Loucy (cell line): ENCODE measurements at regions not wholly inside any gene's neighbourhood (a gene's known extent, or its start where the extent isn't known, plus 50 kb on each side); places are given as distances from the start of the nearest gene placed in this dataset.

Experiments used
- H2AFZ ChIP-seq: fragments of 200-600 bp; sonication (generic); 2 replicates; pipeline ENCODE4 v1.6.0; 2016; ENCODE audit warnings: antibody characterized with exemption, mild to moderate bottlenecking, low read length, moderate library complexity
- H3F3A ChIP-seq: fragments of 200-600 bp; 2 replicates; pipeline ENCODE4 v1.6.0; 2016; ENCODE audit warnings: antibody characterized with exemption, low read depth, mild to moderate bottlenecking
- H3K27me3 ChIP-seq: fragments of 200-600 bp; sonication (generic); 2 replicates; pipeline ENCODE4 v1.6.1; 2014; ENCODE audit warnings: low read length, mild to moderate bottlenecking; ENCODE audit not compliant: insufficient read depth, poor library complexity, severe bottlenecking
- H3K36me3 ChIP-seq: fragments of 200-600 bp; sonication (generic); 2 replicates; pipeline ENCODE4 v1.6.1; 2016; ENCODE audit warnings: low read length; ENCODE audit not compliant: insufficient read depth
- H3K4me1 ChIP-seq: fragments of 200-600 bp; sonication (generic); 2 replicates; pipeline ENCODE4 v1.5.1; 2014; ENCODE audit warnings: low read length, mild to moderate bottlenecking; ENCODE audit not compliant: insufficient read depth, poor library complexity, severe bottlenecking
- H3K4me2 ChIP-seq: fragments of 200-600 bp; sonication (generic); 2 replicates; pipeline ENCODE4 v1.6.0; 2014; ENCODE audit warnings: antibody characterized with exemption, low read length, low read depth, mild to moderate bottlenecking; ENCODE audit not compliant: poor library complexity, severe bottlenecking
- H3K4me3 ChIP-seq: fragments of 200-600 bp; sonication (generic); 2 replicates; pipeline ENCODE4 v1.5.1; 2014; ENCODE audit warnings: low read length, mild to moderate bottlenecking, mixed read lengths; ENCODE audit not compliant: poor library complexity, severe bottlenecking
- H3K79me2 ChIP-seq: fragments of 200-600 bp; sonication (generic); 2 replicates; pipeline ENCODE4 v1.6.1; 2014; ENCODE audit warnings: low read length; ENCODE audit not compliant: insufficient read depth
- H3K9ac ChIP-seq: fragments of 200-600 bp; sonication (generic); 2 replicates; pipeline ENCODE4 v1.6.0; 2014; ENCODE audit warnings: mild to moderate bottlenecking, low read depth, low read length, moderate library complexity; ENCODE audit not compliant: poor library complexity, severe bottlenecking
- H3K9me2 ChIP-seq: fragments of 200-600 bp; sonication (generic); replicated peaks from 2 replicates; pipeline ENCODE4 v1.6.1; 2016; ENCODE audit warnings: low read depth, low read length, mixed read lengths
- H3K9me3 ChIP-seq: fragments of 200-600 bp; sonication (generic); 2 replicates; pipeline ENCODE4 v1.6.1; 2014; ENCODE audit warnings: mild to moderate bottlenecking, antibody characterized with exemption, low read length, low read depth; ENCODE audit not compliant: insufficient read depth
- H4K20me1 ChIP-seq: fragments of 200-600 bp; sonication (generic); 2 replicates; pipeline ENCODE4 v1.6.0; 2014; ENCODE audit warnings: antibody characterized with exemption, low read length, mild to moderate bottlenecking; ENCODE audit not compliant: insufficient read depth, poor library complexity, severe bottlenecking
- EZH2phosphoT487 ChIP-seq: fragments of 200-600 bp; IDR thresholded peaks from 2 replicates; pipeline ENCODE4 v1.6.1; 2018; ENCODE audit warnings: antibody characterized with exemption, mild to moderate bottlenecking, moderate library complexity, borderline replicate concordance
- TF ChIP-seq, protein P1 (sequence below): fragments of 200-600 bp; sonication (generic); conservative IDR thresholded peaks from 2 replicates; pipeline ENCODE4 v1.5.1; 2014; ENCODE audit warnings: mild to moderate bottlenecking, antibody characterized with exemption, low read length

- Histone ChIP-seq H3K9me3 (no peaks in the 10 kb centered on the region), H3K4me3 (no peak overlapping the region), H3K9me2 (no peaks in the 10 kb centered on the region), H3K9ac (no peak overlapping the region), H2AFZ (no peak overlapping the region), H3F3A (no peaks in the 10 kb centered on the region), H3K79me2 (no peaks in the 10 kb centered on the region), H3K36me3 (no peaks in the 10 kb centered on the region), H3K27me3 (no peaks in the 10 kb centered on the region), H3K4me2 (no peak overlapping the region), H4K20me1 (no peaks in the 10 kb centered on the region), H3K4me1 (no peaks in the 10 kb centered on the region)
- TF ChIP-seq EZH2phosphoT487 = no peak
- TF ChIP-seq, protein P1, sequence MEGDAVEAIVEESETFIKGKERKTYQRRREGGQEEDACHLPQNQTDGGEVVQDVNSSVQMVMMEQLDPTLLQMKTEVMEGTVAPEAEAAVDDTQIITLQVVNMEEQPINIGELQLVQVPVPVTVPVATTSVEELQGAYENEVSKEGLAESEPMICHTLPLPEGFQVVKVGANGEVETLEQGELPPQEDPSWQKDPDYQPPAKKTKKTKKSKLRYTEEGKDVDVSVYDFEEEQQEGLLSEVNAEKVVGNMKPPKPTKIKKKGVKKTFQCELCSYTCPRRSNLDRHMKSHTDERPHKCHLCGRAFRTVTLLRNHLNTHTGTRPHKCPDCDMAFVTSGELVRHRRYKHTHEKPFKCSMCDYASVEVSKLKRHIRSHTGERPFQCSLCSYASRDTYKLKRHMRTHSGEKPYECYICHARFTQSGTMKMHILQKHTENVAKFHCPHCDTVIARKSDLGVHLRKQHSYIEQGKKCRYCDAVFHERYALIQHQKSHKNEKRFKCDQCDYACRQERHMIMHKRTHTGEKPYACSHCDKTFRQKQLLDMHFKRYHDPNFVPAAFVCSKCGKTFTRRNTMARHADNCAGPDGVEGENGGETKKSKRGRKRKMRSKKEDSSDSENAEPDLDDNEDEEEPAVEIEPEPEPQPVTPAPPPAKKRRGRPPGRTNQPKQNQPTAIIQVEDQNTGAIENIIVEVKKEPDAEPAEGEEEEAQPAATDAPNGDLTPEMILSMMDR = no peak
Measured at GRCh38 chr6:90932351-90932750, 345.5 kb upstream of the MAP3K7 start.

GRCh38 chr6:90928051-90928450 lies 341.2 kb upstream of the MAP3K7 start:
- Histone ChIP-seq H3K4me1 (no peaks in the 10 kb centered on the region), H3K9me2 (no peaks in the 10 kb centered on the region), H3K27me3 (no peaks in the 10 kb centered on the region), H3F3A (no peaks in the 10 kb centered on the region), H3K4me2 (no peak overlapping the region), H2AFZ (no peak overlapping the region), H3K9ac (no peak overlapping the region), H3K4me3 (no peak overlapping the region), H3K79me2 (no peaks in the 10 kb centered on the region), H3K9me3 (no peaks in the 10 kb centered on the region), H4K20me1 (no peaks in the 10 kb centered on the region), H3K36me3 (no peaks in the 10 kb centered on the region)
- TF ChIP-seq EZH2phosphoT487 = no peak
- TF ChIP-seq, protein P1 = no peak

DNA sequence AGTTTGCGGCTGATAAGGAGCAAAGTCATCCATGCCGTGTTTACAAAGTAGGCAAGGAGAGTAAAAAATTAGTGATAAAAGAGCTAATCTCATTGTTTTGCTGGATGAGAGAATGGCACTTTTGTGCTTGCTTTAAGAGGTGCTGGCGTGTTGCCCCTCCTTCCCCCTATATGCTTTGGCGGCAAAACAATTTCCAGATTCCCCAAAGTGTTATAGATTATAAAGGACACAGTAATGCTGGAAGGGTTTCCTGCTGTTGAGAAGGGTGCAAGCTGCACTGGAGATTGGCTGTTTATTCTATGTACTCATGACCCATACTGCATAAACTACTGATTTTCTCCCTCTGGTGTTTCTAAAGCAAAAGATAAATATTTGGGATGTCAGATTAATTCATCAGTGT lies 338.9 kb upstream of the MAP3K7 start:
- no peaks in the 10 kb centered on the region for H3K79me2 ChIP-seq
- no peaks in the 10 kb centered on the region for H3K4me1 ChIP-seq
- no peak overlapping the region for H3K9ac ChIP-seq
- H4K20me1 ChIP-seq = no peaks in the 10 kb centered on the region
- no peak overlapping the region for H2AFZ ChIP-seq
- H3K36me3 ChIP-seq = no peaks in the 10 kb centered on the region
- H3K27me3 ChIP-seq = no peaks in the 10 kb centered on the region
- H3K4me2 ChIP-seq = no peak overlapping the region
- no peaks in the 10 kb centered on the region for H3K9me3 ChIP-seq
- H3K4me3 ChIP-seq = no peak overlapping the region
- H3K9me2 ChIP-seq = no peaks in the 10 kb centered on the region
- TF ChIP-seq, protein P1 = no peak
- TF ChIP-seq EZH2phosphoT487 = no peak
- no peaks in the 10 kb centered on the region for H3F3A ChIP-seq
